ENCODE measurements at regions not wholly inside any gene's neighbourhood (a gene's known extent, or its start where the extent isn't known, plus 50 kb on each side); places are given as distances from the start of the nearest gene placed in this dataset.
"Not testable (repeated sequence)": the region's sequence is repeated elsewhere in the genome, so short reads cannot be mapped to it uniquely, and the experiment has no call there.

GRCh38 chr16:26827386-26827785 lies 239.3 kb upstream of the C16orf82 start:
- Mint-ChIP-seq H3K27ac (no peak overlapping the region), H3K4me3 (no peak overlapping the region), H3K4me1 (no peaks in the 10 kb centered on the region), H3K9me3 (no peaks in the 10 kb centered on the region), H3K27me3 (peaks cover 15% of the 10 kb centered on the region), H3K36me3 (ENCODE audit: low read depth) (no peaks in the 10 kb centered on the region)
- intact Hi-C loops (cut with micrococcal nuclease), result no loop called here
- no peak for DNase-seq

- H3K27me3 Mint-ChIP-seq, result peaks cover 21% of the 10 kb centered on the region
- H3K4me3 Mint-ChIP-seq, result no peak overlapping the region
- intact Hi-C loops (cut with micrococcal nuclease), result no loop called here
- H3K4me1 Mint-ChIP-seq, result no peaks in the 10 kb centered on the region
- H3K36me3 Mint-ChIP-seq (ENCODE audit: low read depth), result no peaks in the 10 kb centered on the region
- H3K9me3 Mint-ChIP-seq, result no peaks in the 10 kb centered on the region
- no peak for DNase-seq
- H3K27ac Mint-ChIP-seq, result no peak overlapping the region
Observed at GRCh38 chr16:26830428-26831127, 236.1 kb upstream of the C16orf82 start.

GRCh38 chr16:26836114-26836513 lies 230.6 kb upstream of the C16orf82 start:
- H3K4me3 Mint-ChIP-seq; H3K27ac Mint-ChIP-seq; DNase-seq; H3K36me3 Mint-ChIP-seq (ENCODE audit: low read depth); H3K4me1 Mint-ChIP-seq; H3K9me3 Mint-ChIP-seq; intact Hi-C loops (cut with micrococcal nuclease): not testable (repeated sequence)
- peaks cover 15% of the 10 kb centered on the region for H3K27me3 Mint-ChIP-seq

- DNase-seq, result no peak
- Mint-ChIP-seq H3K27ac (no peak overlapping the region), H3K36me3 (ENCODE audit: low read depth) (no peaks in the 10 kb centered on the region), H3K9me3 (no peaks in the 10 kb centered on the region), H3K27me3 (no peaks in the 10 kb centered on the region), H3K4me3 (no peak overlapping the region), H3K4me1 (no peaks in the 10 kb centered on the region)
- intact Hi-C loops (cut with micrococcal nuclease), result no loop called here
Observed at GRCh38 chr16:26838931-26839330, 227.8 kb upstream of the C16orf82 start.

GRCh38 chr16:26840691-26841090 lies 226.0 kb upstream of the C16orf82 start:
- intact Hi-C loops (cut with micrococcal nuclease), result no loop called here
- H3K4me3 Mint-ChIP-seq, result no peak overlapping the region

GRCh38 chr16:26856271-26856670 lies 210.5 kb upstream of the C16orf82 start:
- peaks cover 3% of the 10 kb centered on the region for H3K27me3 Mint-ChIP-seq
- no peak for DNase-seq
- H3K36me3 Mint-ChIP-seq (ENCODE audit: low read depth), result no peaks in the 10 kb centered on the region
- H3K4me1 Mint-ChIP-seq, result no peaks in the 10 kb centered on the region
- H3K4me3 Mint-ChIP-seq, result no peak overlapping the region
- peaks cover 11% of the 10 kb centered on the region for H3K9me3 Mint-ChIP-seq
- H3K27ac Mint-ChIP-seq, result no peak overlapping the region
- intact Hi-C loops (cut with micrococcal nuclease), result no loop called here

More at GRCh38 chr16:26840691-26841090, 226.0 kb upstream of the C16orf82 start:
- H3K4me1 Mint-ChIP-seq, result no peaks in the 10 kb centered on the region
- no peaks in the 10 kb centered on the region for H3K9me3 Mint-ChIP-seq
- no peak for DNase-seq
- no peak overlapping the region for H3K27ac Mint-ChIP-seq
- H3K27me3 Mint-ChIP-seq, result peaks cover 2% of the 10 kb centered on the region
- no peaks in the 10 kb centered on the region for H3K36me3 Mint-ChIP-seq (ENCODE audit: low read depth)

GRCh38 chr16:26856791-26857190 lies 209.9 kb upstream of the C16orf82 start:
- DNase-seq, result no peak
- Mint-ChIP-seq H3K36me3 (ENCODE audit: low read depth) (no peaks in the 10 kb centered on the region), H3K27me3 (peaks cover 3% of the 10 kb centered on the region), H3K9me3 (peaks cover 16% of the 10 kb centered on the region), H3K4me3 (no peak overlapping the region), H3K4me1 (no peaks in the 10 kb centered on the region), H3K27ac (no peak overlapping the region)
- intact Hi-C loops (cut with micrococcal nuclease), result no loop called here

GRCh38 chr16:26857371-26857770 lies 209.4 kb upstream of the C16orf82 start:
- peaks cover 3% of the 10 kb centered on the region for H3K27me3 Mint-ChIP-seq
- no peaks in the 10 kb centered on the region for H3K36me3 Mint-ChIP-seq (ENCODE audit: low read depth)
- no peak overlapping the region for H3K4me3 Mint-ChIP-seq
- no peaks in the 10 kb centered on the region for H3K4me1 Mint-ChIP-seq
- H3K9me3 Mint-ChIP-seq, result peaks cover 16% of the 10 kb centered on the region
- intact Hi-C loops (cut with micrococcal nuclease), result no loop called here
- no peak overlapping the region for H3K27ac Mint-ChIP-seq
- no peak for DNase-seq

- peaks cover 16% of the 10 kb centered on the region for H3K9me3 Mint-ChIP-seq
- no peak overlapping the region for H3K4me3 Mint-ChIP-seq
- no peaks in the 10 kb centered on the region for H3K27me3 Mint-ChIP-seq
- no peak overlapping the region for H3K27ac Mint-ChIP-seq
- H3K4me1 Mint-ChIP-seq, result no peaks in the 10 kb centered on the region
- DNase-seq, result no peak
- H3K36me3 Mint-ChIP-seq (ENCODE audit: low read depth), result no peaks in the 10 kb centered on the region
- intact Hi-C loops (cut with micrococcal nuclease), result no loop called here
Observed at GRCh38 chr16:26860506-26860905, 206.2 kb upstream of the C16orf82 start.

GRCh38 chr16:26863931-26864330 lies 202.8 kb upstream of the C16orf82 start:
- Mint-ChIP-seq H3K27me3 (no peaks in the 10 kb centered on the region), H3K4me3 (no peak overlapping the region), H3K27ac (no peak overlapping the region), H3K4me1 (no peaks in the 10 kb centered on the region), H3K9me3 (peaks cover 16% of the 10 kb centered on the region), H3K36me3 (ENCODE audit: low read depth) (no peaks in the 10 kb centered on the region)
- intact Hi-C loops (cut with micrococcal nuclease), result no loop called here
- DNase-seq, result no peak

- H3K9me3 Mint-ChIP-seq; H3K27ac Mint-ChIP-seq; H3K4me3 Mint-ChIP-seq; H3K36me3 Mint-ChIP-seq (ENCODE audit: low read depth); intact Hi-C loops (cut with micrococcal nuclease); H3K27me3 Mint-ChIP-seq; DNase-seq; H3K4me1 Mint-ChIP-seq: not testable (repeated sequence)
Observed at GRCh38 chr16:26874318-26874717, 192.4 kb upstream of the C16orf82 start.

GRCh38 chr16:26877421-26877820 lies 189.3 kb upstream of the C16orf82 start:
- intact Hi-C loops (cut with micrococcal nuclease), result no loop called here
- Mint-ChIP-seq H3K27me3 (peaks cover under 1% of the 10 kb centered on the region), H3K4me3 (no peak overlapping the region), H3K36me3 (ENCODE audit: low read depth) (no peaks in the 10 kb centered on the region), H3K9me3 (no peaks in the 10 kb centered on the region), H3K27ac (no peak overlapping the region), H3K4me1 (no peaks in the 10 kb centered on the region)
- DNase-seq, result no peak

- intact Hi-C loops (cut with micrococcal nuclease), result no loop called here
- Mint-ChIP-seq H3K27ac (no peak overlapping the region), H3K9me3 (no peaks in the 10 kb centered on the region), H3K4me3 (no peak overlapping the region), H3K27me3 (peaks cover 7% of the 10 kb centered on the region), H3K36me3 (ENCODE audit: low read depth) (no peaks in the 10 kb centered on the region), H3K4me1 (no peaks in the 10 kb centered on the region)
- DNase-seq, result no peak
Observed at GRCh38 chr16:26885674-26886073, 181.1 kb upstream of the C16orf82 start.

GRCh38 chr16:26889740-26890139 lies 177.0 kb upstream of the C16orf82 start:
- Mint-ChIP-seq H3K36me3 (ENCODE audit: low read depth) (no peaks in the 10 kb centered on the region), H3K27ac (no peak overlapping the region), H3K4me3 (no peak overlapping the region), H3K4me1 (no peaks in the 10 kb centered on the region), H3K27me3 (peaks cover 6% of the 10 kb centered on the region), H3K9me3 (no peaks in the 10 kb centered on the region)
- intact Hi-C loops (cut with micrococcal nuclease), result no loop called here
- no peak for DNase-seq

- Mint-ChIP-seq H3K27me3 (peaks cover 7% of the 10 kb centered on the region), H3K36me3 (ENCODE audit: low read depth) (no peaks in the 10 kb centered on the region), H3K4me1 (no peaks in the 10 kb centered on the region), H3K27ac (no peak overlapping the region), H3K4me3 (no peak overlapping the region), H3K9me3 (no peaks in the 10 kb centered on the region)
- no peak for DNase-seq
- intact Hi-C loops (cut with micrococcal nuclease), result no loop called here
Observed at GRCh38 chr16:26898200-26898599, 168.5 kb upstream of the C16orf82 start.

Data from activated CD4-positive, alpha-beta T cell treated with anti-CD3 and anti-CD28 coated beads, Interleukin-2, amount 10 ng/mL, durations not matched to agents 24 days and 14 days (primary cell).